ENCODE measurements at regions not wholly inside any gene's neighbourhood (a gene's known extent, or its start where the extent isn't known, plus 50 kb on each side); places are given as distances from the start of the nearest gene placed in this dataset.
A peak's percentile ranks its signal among the peaks of the same experiment; 100 is the strongest.

DNA sequence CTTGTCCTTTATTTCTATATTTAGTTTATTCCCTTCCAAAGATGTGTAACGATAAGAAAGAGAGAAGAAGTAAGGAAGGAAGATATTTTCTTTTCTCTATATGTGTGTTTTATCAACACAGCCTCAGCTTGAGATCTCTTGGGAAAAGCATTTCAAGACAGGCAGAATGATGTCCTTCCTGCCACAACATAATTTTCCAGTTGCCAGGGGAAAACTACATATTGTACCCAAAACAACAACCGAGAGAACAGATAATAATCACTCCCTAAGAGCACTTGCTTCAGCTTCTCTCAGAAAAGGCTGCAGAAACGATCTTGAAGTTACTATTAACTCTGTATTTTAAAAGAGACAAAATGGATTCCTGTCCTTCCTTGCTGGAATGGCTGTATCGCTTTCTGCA, 151.4 kb upstream of the ITGB1 start:
- Histone ChIP-seq H3K36me3 (ENCODE audit: control insufficient read depth, insufficient read depth, low read length) (no peaks in the 10 kb centered on the region), H3K27ac (ENCODE audit: low read depth, low read length) (no peak overlapping the region), H3K9me3 (ENCODE audit: control insufficient read depth, low read length) (peaks cover 1% of the 10 kb centered on the region), H3K27me3 (ENCODE audit: control insufficient read depth, insufficient read depth, low read length, poor library complexity, severe bottlenecking) (no peaks in the 10 kb centered on the region), H3K9ac (ENCODE audit: extremely low read depth, low read length, poor library complexity, severe bottlenecking) (no peak overlapping the region), H3K4me1 (ENCODE audit: control insufficient read depth, insufficient read depth, low read length) (peaks cover under 1% of the 10 kb centered on the region), H3K4me3 (ENCODE audit: low read length) (no peak overlapping the region)
- no peaks in the 10 kb centered on the region for H3K9me3 Mint-ChIP-seq
- H3K4me3 Mint-ChIP-seq, result no peak overlapping the region
- peaks cover 5% of the 10 kb centered on the region for H3K27me3 Mint-ChIP-seq (ENCODE audit: insufficient read depth)
- H3K4me1 Mint-ChIP-seq, result peaks cover 6% of the 10 kb centered on the region
- WGBS, 2 experiments (ENCODE audit: insufficient coverage in 1 of 2, insufficient read length in 1 of 2), result 85 to 100% methylated on average over 1 to 3 of the region's 4 CpGs
- no peak overlapping the region for H3K27ac Mint-ChIP-seq
- TF ChIP-seq, protein P1, sequence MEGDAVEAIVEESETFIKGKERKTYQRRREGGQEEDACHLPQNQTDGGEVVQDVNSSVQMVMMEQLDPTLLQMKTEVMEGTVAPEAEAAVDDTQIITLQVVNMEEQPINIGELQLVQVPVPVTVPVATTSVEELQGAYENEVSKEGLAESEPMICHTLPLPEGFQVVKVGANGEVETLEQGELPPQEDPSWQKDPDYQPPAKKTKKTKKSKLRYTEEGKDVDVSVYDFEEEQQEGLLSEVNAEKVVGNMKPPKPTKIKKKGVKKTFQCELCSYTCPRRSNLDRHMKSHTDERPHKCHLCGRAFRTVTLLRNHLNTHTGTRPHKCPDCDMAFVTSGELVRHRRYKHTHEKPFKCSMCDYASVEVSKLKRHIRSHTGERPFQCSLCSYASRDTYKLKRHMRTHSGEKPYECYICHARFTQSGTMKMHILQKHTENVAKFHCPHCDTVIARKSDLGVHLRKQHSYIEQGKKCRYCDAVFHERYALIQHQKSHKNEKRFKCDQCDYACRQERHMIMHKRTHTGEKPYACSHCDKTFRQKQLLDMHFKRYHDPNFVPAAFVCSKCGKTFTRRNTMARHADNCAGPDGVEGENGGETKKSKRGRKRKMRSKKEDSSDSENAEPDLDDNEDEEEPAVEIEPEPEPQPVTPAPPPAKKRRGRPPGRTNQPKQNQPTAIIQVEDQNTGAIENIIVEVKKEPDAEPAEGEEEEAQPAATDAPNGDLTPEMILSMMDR (conservative IDR thresholded peaks at IDR 0.05), result no peak
- no peak for DNase-seq
- H3K36me3 Mint-ChIP-seq (ENCODE audit: low read depth), result no peaks in the 10 kb centered on the region

DNA sequence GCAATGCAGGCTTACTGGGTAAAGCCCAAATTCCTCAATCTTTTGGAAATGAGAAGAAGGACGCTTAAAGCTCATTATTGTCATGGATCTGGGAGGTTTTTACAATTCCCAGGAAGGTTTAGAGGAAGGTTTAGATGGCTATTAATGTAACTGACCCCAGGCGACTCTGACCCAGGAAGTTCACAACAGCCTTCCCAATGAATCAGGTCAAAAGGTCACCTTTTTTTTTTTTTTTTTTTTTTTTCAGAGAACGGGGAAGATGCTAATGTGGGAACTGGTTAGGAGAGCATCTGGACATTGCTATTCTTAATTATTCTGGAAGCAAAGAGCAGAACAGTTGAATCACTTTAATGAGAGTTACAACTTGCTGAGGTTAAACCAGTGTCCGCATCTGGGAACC, 149.9 kb upstream of the ITGB1 start:
- no peak overlapping the region for H3K4me3 ChIP-seq (ENCODE audit: low read length)
- Mint-ChIP-seq H3K27ac (no peak overlapping the region), H3K4me3 (no peak overlapping the region), H3K36me3 (ENCODE audit: low read depth) (no peaks in the 10 kb centered on the region), H3K4me1 (peaks cover 2% of the 10 kb centered on the region), H3K27me3 (ENCODE audit: insufficient read depth) (peaks cover 5% of the 10 kb centered on the region), H3K9me3 (peaks cover under 1% of the 10 kb centered on the region)
- H3K4me1 ChIP-seq (ENCODE audit: control insufficient read depth, insufficient read depth, low read length), result no peaks in the 10 kb centered on the region
- no peak for DNase-seq
- H3K36me3 ChIP-seq (ENCODE audit: control insufficient read depth, insufficient read depth, low read length), result no peaks in the 10 kb centered on the region
- no peak overlapping the region for H3K9ac ChIP-seq (ENCODE audit: extremely low read depth, low read length, poor library complexity, severe bottlenecking)
- TF ChIP-seq, protein P1 (conservative IDR thresholded peaks at IDR 0.05), result no peak
- H3K27ac ChIP-seq (ENCODE audit: low read depth, low read length), result no peak overlapping the region
- no peaks in the 10 kb centered on the region for H3K27me3 ChIP-seq (ENCODE audit: control insufficient read depth, insufficient read depth, low read length, poor library complexity, severe bottlenecking)
- WGBS, 2 experiments (ENCODE audit: insufficient coverage in 1 of 2, insufficient read length in 1 of 2), result 64 to 66% methylated on average over 2 to 4 of the region's 4 CpGs
- H3K9me3 ChIP-seq (ENCODE audit: control insufficient read depth, low read length), result peaks cover 15% of the 10 kb centered on the region

DNA sequence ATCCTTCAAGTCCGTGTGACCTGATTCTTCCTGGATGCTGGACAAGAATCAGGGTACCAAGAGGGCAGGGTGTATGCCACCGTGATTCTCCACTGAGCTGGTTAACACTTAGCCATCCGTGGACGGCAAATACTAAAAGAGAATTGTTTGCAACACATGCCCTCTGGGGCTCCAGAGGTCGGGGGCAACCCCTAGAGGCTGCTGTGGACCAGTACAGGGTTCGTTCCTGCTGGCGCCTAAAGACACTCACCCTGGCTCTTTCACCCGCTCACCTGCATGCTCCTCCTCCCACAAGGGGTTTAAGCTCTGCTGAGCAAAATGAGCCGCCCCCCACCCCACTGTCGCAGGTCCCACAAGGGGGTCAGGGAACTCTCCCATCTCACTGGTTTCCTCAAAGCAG, 148.7 kb upstream of the ITGB1 start:
- H3K9me3 Mint-ChIP-seq, result peaks cover 2% of the 10 kb centered on the region
- peaks cover 5% of the 10 kb centered on the region for H3K27me3 Mint-ChIP-seq (ENCODE audit: insufficient read depth)
- no peaks in the 10 kb centered on the region for H3K36me3 Mint-ChIP-seq (ENCODE audit: low read depth)
- Histone ChIP-seq H3K27me3 (ENCODE audit: control insufficient read depth, insufficient read depth, low read length, poor library complexity, severe bottlenecking) (no peaks in the 10 kb centered on the region), H3K4me1 (ENCODE audit: control insufficient read depth, insufficient read depth, low read length) (no peaks in the 10 kb centered on the region), H3K36me3 (ENCODE audit: control insufficient read depth, insufficient read depth, low read length) (no peaks in the 10 kb centered on the region), H3K27ac (ENCODE audit: low read depth, low read length) (no peak overlapping the region), H3K4me3 (ENCODE audit: low read length) (no peak overlapping the region), H3K9ac (ENCODE audit: extremely low read depth, low read length, poor library complexity, severe bottlenecking) (no peak overlapping the region), H3K9me3 (ENCODE audit: control insufficient read depth, low read length) (peaks cover 19% of the 10 kb centered on the region)
- H3K27ac Mint-ChIP-seq, result no peak overlapping the region
- TF ChIP-seq, protein P1 (conservative IDR thresholded peaks at IDR 0.05), result peak; percentile 64
- WGBS, 2 experiments (ENCODE audit: insufficient coverage in 1 of 2, insufficient read length in 1 of 2), result 81 to 84% methylated on average over 7 to 10 of the region's 10 CpGs
- peaks cover 2% of the 10 kb centered on the region for H3K4me1 Mint-ChIP-seq
- DNase-seq, result peak; percentile 77
- no peak overlapping the region for H3K4me3 Mint-ChIP-seq

All from endodermal cell (in vitro differentiated cells).